HG02759 (cell line): ENCODE measurements at regions not wholly inside any gene's neighbourhood (a gene's known extent, or its start where the extent isn't known, plus 50 kb on each side); places are given as distances from the start of the nearest gene placed in this dataset.
"Not testable (repeated sequence)": the region's sequence is repeated elsewhere in the genome, so short reads cannot be mapped to it uniquely, and the experiment has no call there.

Source experiments
- ATAC-seq: cut with Tn5 transposase; IDR thresholded peaks from one replicate; pipeline ENCODE4 v1.9.1; 2021; ENCODE audit warnings: mild to moderate bottlenecking, moderate library complexity; ENCODE audit not compliant: unreplicated experiment

- no peak for ATAC-seq
Observed at GRCh38 chr11:119586181-119586580, 142.8 kb downstream of the NECTIN1 start.

GRCh38 chr11:119585043-119585781, 143.8 kb downstream of the NECTIN1 start:
- no peak for ATAC-seq

GRCh38 chr11:119584193-119585042, 144.6 kb downstream of the NECTIN1 start:
- ATAC-seq, result no peak

- ATAC-seq, result no peak
Observed at GRCh38 chr11:119583585-119583984, 145.4 kb downstream of the NECTIN1 start.

GRCh38 chr11:119581396-119581795, 147.6 kb downstream of the NECTIN1 start:
- ATAC-seq, result not testable (repeated sequence)

DNA sequence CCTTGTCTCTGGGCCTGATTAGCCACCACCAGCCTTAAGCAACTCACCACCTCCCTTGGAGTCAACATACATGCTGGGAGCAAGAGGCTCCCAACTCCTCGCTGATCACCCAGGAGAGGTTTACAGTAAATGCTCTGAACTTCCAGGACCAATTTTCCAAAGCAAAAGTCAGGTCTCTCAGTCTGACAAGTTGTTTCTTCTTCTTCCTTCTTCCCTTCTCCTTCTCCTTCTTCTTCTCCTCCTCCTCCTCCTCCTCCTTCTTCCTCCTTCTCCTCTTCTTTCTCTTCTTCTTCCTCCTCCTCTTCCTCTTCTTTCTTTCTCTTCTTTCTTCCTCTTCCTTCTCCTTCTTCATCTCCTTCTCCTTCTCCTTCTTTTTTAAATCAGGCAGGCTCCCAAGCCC, 148.2 kb downstream of the NECTIN1 start:
- no peak for ATAC-seq

GRCh38 chr11:119580081-119580480, 148.9 kb downstream of the NECTIN1 start:
- ATAC-seq, result no peak

DNA sequence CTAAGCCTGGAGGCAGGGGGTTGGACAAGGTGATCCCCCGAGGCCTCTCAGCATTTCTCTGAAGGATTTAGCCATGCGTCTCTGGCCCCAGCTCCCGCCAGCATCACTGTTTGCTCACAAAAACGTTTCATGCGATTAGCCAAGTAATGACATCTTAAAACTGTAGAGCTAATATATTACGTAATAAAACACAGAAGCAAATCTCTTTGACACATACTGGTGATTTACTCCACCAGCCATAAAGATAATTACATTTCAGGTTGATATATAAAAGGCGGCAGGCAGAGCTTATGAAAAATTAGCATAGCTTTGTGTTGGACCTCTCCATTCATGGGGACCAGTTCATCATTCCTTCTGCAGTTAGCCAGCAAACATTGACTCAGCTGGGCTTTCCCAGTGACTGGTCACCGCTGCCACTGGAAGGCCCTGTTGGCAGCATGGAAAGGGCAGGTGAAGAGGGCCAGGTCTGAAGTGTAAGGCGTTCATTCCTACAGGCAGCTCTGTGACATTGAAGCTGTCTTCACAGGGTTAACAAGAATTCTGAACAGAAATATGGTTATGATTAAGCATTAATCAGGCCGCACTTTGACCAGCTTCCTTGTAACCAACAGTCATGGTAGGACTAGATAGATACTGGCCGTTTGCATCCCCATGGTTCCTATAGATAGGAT, 150.3 kb downstream of the NECTIN1 start:
- ATAC-seq, result no peak

- ATAC-seq, result no peak
Observed at GRCh38 chr11:119573858-119574257, 150.9 kb upstream of the THY1 start.

GRCh38 chr11:119572481-119573424, 149.8 kb upstream of the THY1 start:
- ATAC-seq, result no peak

DNA sequence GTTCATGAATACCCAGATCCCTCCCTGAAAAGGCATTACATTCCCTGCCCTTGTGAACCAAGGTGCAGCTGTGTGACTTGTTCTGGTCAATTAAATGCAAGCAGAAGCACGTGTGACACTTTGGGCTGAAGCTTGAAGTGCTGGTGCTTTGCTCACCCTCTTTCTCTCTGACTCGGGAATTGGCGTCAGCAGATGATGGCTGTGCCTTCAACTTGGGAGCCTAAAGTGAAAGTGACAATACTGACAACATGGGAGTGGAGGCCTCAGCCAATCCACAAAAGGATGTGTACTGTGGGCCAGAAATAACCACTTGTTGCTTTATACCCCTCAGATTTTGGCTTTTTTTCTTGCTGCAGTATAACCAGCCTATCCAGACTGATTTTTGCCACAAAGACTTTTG, 148.3 kb upstream of the THY1 start:
- no peak for ATAC-seq

DNA sequence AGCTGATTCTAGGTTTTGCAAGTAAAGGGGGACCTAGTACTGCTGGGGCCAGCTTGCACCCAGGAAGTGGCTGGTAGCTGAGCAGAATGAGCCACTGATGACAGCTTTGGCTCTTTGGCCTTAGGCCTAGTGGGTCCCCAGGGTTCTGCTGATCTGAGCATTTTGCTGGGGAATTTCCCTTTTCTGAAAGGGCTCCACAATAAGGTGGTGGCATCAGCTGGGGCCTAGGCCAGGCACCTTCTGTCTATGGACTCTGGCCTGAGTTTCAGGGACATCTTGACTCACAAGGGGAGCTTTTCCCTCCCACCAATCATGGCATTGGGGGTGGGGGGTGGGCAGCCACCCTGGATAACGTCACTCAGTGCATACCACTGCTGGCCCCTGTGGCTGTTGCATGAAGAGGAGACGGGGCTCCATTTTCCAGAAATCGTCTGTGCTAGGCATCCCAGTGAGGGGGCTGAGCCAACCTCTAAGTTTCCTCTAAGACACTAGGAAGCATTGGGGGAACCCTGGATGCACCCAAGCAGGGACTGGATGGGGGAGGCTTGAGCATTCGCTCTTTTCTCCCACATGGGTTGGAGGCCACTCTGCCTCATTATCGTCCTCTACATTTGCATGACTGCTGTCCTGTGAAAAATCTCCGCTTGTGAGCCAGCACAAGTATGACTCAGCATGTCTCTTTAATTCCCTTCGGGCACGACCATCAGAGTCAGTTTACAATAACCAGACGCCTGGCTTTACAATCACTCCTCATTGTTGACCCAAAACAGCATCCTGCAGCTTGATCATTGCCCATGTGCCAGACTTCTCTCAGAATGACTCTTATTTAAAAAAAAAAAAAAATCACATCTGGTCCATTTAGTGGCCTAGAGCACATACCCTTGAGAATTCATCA, 145.0 kb upstream of the THY1 start:
- ATAC-seq, result peak; percentile 71

DNA sequence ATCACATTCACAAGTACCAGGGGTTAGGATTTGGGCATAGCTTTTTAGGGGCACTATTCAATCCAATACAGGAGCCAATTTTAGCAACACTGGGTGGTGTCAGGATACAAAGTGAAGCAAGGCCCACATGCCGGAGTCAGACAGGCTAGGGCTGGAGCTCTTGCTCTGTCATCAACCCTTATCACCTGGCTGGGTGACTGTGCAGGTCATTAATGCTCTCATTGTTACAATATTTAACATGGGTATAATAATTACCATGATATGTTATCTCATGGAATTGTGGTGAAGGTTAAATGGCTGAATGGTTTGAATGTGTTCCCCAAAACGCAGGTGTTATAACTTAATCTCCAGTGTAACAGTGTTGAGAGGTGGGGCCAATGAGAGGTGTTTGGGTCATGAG, 143.3 kb upstream of the THY1 start:
- ATAC-seq, result no peak

DNA sequence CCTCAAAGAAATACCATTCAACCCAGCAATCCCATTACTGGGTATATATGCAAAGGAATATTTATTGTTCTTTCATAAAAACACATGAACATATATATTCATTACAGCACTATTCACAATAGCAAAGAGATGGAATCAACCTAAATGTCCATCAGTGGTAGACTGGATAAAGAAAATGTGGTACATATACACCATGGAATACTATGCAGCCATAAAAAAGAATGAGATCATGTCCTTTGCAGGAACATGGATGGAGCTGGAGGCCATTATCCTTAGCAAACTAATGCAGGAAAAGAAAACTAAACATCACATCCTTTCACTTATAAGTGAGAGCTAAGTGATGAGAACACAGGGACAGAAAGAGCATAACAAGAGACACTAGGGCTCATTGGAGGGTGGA, 142.7 kb upstream of the THY1 start:
- not testable (repeated sequence) for ATAC-seq

GRCh38 chr11:119560961-119561360, 138.0 kb upstream of the THY1 start:
- ATAC-seq, result no peak

DNA sequence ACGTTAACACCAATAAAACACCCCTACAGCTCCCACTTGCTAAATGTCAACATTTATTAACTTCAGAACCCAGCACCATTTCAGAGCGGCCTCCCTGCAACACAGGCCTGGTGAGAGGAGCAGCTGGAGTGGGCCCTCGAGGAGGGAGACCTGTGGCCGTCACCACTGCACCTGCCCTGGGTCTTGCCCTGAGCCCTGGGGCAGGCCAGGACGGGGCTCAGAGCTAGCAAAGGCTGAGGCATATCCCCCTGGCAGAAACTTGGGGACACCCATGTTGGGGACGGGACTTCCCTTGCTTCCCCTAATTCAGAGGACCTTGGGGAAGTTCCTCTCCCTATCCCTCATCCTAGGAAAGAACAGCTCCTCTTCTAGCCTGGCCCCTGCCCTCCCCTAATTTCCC, 137.3 kb upstream of the THY1 start:
- no peak for ATAC-seq

DNA sequence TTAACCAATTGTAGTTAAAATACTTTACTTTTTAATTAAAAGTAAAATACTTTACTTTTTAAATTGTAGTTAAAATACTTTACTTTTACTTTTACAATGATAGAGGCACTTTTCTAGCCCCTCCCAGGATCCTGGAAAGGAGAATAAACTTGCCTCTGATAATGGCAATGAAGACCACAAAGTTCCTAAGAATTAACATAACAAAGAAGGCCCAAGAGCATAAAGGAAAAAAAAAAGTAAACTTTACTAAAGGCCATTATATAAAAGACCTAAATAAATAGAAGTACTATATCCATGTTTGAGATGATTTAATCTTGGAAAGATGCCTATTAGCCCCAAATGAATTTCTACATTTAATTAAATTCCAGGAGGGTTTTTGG, 129.1 kb upstream of the THY1 start:
- ATAC-seq, result no peak

- no peak for ATAC-seq
Observed at GRCh38 chr11:119551420-119552105, 128.6 kb upstream of the THY1 start.
